SJSA1 (cell line): ENCODE measurements at regions not wholly inside any gene's neighbourhood (a gene's known extent, or its start where the extent isn't known, plus 50 kb on each side); places are given as distances from the start of the nearest gene placed in this dataset.

Experiments
- DNase-seq, 2 experiments: peaks; one replicate each; pipeline ENCODE4 v3.0.0-alpha.2; 2015 to 2020; ENCODE audit warnings: low spot score in 2 of 2, low read depth in 1 of 2
- H3K27ac ChIP-seq: fragments of 250-450 bp; sonication (Bioruptor Pico); 2 replicates; pipeline ENCODE4 v1.5.1; 2020; ENCODE audit warnings: mild to moderate bottlenecking, moderate library complexity
- H3K27me3 ChIP-seq: fragments of 250-450 bp; sonication (Bioruptor Pico); replicated peaks from 2 replicates; pipeline ENCODE4 v1.5.1; 2020; ENCODE audit warnings: mild to moderate bottlenecking, moderate library complexity
- H3K36me3 ChIP-seq: fragments of 250-450 bp; sonication (Bioruptor Pico); 2 replicates; pipeline ENCODE4 v1.5.1; 2020; ENCODE audit warnings: mild to moderate bottlenecking
- H3K4me1 ChIP-seq: fragments of 250-450 bp; sonication (Bioruptor Pico); replicated peaks from 2 replicates; pipeline ENCODE4 v1.6.1; 2021; ENCODE audit warnings: mild to moderate bottlenecking
- H3K4me3 ChIP-seq: fragments of 250-450 bp; sonication (Bioruptor Pico); 2 replicates; pipeline ENCODE4 v1.5.1; 2020; ENCODE audit warnings: mild to moderate bottlenecking
- H3K9me3 ChIP-seq: fragments of 250-450 bp; sonication (Bioruptor Pico); replicated peaks from 2 replicates; pipeline ENCODE4 v1.5.1; 2020; ENCODE audit warnings: mild to moderate bottlenecking

DNA sequence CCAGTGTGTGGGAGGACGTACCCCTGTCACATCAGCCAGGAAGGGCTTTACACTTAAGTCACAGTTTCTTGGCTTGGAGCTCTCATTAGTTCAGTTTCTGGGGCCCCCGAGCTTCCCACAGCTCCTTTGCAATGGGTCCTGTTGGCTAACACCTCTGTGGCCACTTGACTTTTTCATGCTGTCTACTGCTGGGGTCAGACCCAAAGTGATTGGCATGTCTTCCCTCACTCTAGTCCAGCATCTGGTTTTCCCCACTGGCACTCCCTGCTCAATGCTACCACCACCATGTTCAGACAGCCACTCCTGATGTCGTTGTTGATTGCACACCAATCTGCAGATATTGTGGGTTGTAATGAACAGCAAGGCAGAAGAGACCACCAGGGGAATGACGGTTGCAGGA, 379.0 kb downstream of the FOXO1 start:
- DNase-seq, result no peak
- no peaks in the 10 kb centered on the region for H3K4me1 ChIP-seq
- H3K9me3 ChIP-seq, result no peaks in the 10 kb centered on the region
- H3K27ac ChIP-seq, result no peak overlapping the region
- H3K27me3 ChIP-seq, result no peaks in the 10 kb centered on the region
- H3K4me3 ChIP-seq, result no peak overlapping the region
- H3K36me3 ChIP-seq, result no peaks in the 10 kb centered on the region

DNA sequence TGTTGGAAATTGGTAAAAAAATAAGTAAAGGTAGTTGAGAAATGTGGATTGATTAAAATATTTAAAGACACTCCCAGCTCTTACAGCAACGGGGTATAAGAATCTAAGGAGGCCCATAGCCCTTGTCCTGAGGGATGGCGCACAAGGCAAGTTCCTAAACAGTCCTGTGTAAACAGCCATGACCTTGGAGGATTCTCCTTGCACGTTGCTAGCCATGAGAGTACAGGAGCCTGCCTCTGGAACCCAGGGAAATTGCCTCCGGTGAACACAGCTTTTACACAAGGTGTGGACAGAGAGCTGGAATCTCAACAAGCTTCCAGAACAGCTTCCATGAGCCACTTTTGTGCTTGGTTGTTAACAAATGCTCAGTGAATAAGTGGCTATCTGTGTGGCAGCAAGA, 378.2 kb downstream of the FOXO1 start:
- Histone ChIP-seq H3K4me1 (no peaks in the 10 kb centered on the region), H3K27me3 (no peaks in the 10 kb centered on the region), H3K36me3 (no peaks in the 10 kb centered on the region), H3K4me3 (no peak overlapping the region), H3K27ac (no peak overlapping the region), H3K9me3 (no peaks in the 10 kb centered on the region)
- no peak for DNase-seq

DNA sequence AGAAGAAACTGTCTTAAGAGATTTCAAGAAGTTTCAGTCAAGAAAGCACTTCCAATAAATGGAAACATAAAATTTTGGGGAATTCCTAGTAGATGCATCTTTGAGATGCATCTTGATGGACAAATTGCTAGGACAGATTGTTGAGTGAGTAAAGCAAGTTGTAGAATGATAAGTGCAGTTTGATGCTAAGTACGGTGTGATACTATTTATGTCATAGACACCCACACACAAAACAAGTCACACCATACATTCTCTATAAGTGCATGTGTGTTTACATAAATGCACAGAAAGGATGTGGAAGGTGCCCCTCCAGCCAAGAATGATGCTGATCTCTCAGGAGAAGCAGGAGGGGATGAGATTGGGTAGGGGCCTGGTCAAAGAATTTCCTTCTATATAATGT, 375.7 kb downstream of the FOXO1 start:
- H3K9me3 ChIP-seq, result no peaks in the 10 kb centered on the region
- H3K36me3 ChIP-seq, result no peaks in the 10 kb centered on the region
- H3K4me3 ChIP-seq, result no peak overlapping the region
- DNase-seq, result no peak
- no peaks in the 10 kb centered on the region for H3K27me3 ChIP-seq
- no peaks in the 10 kb centered on the region for H3K4me1 ChIP-seq
- no peak overlapping the region for H3K27ac ChIP-seq

DNA sequence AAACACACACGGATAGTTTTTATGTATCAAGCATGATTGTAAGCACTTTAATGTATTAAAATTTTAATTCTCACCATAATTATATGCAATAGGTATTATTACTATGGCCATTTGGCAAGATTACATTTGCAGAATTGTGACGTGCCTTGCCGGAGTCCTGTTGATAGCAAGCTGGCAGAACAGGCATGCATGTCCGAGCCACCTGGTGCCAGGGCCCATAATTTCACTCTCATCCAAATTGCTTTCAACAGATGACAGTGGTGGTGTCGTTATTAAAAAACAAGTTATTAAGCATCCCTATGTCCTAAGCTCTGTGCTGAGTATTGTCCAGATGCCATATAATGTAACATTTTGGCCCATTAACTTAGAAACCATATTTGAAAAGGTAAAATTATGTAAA, 374.3 kb downstream of the FOXO1 start:
- Histone ChIP-seq H3K4me1 (no peaks in the 10 kb centered on the region), H3K9me3 (no peaks in the 10 kb centered on the region), H3K4me3 (no peak overlapping the region), H3K27me3 (no peaks in the 10 kb centered on the region), H3K36me3 (no peaks in the 10 kb centered on the region), H3K27ac (no peak overlapping the region)
- DNase-seq, result no peak

DNA sequence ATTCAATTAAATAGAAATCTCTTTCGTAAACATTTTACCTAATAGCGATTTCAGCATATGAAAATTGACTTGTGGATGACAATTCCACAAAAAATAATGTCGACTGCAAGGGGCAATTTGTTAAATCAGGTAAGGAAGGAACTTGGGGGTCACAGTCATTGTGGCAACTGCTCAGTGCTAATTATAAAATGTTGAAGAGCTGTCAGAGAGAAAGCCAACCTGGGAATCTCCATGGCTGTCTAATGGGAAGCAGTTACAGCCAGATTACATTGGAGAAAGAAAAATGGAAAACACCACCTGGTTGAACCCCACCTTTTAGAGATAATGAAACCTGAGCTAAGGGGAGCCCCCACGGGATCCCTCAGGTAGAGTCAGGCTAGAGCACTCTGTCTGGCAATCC, 373.9 kb downstream of the FOXO1 start:
- no peak for DNase-seq
- H3K4me3 ChIP-seq, result no peak overlapping the region
- no peak overlapping the region for H3K27ac ChIP-seq
- no peaks in the 10 kb centered on the region for H3K9me3 ChIP-seq
- H3K4me1 ChIP-seq, result no peaks in the 10 kb centered on the region
- H3K27me3 ChIP-seq, result no peaks in the 10 kb centered on the region
- no peaks in the 10 kb centered on the region for H3K36me3 ChIP-seq

DNA sequence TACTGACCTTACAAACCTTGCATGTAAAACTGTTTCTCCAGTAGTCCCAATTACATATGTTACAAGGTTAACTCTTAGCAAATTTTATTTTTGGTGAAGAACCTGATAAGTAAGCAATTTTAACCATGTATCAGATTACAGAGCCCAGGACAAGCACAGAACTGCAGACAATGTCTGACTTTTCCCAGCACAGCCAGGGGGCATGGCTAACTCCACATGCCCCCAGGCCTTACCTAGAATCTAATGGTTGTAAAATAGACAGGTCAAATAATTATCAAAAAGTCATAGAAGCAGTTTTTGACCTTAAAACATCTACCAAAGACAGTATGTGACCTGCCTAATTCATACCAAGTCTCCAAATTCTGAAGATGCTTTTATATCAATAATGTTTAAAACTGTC, 364.1 kb downstream of the FOXO1 start:
- Histone ChIP-seq H3K9me3 (peaks cover 4% of the 10 kb centered on the region; the same call in 1 of the 2 replicates), H3K4me3 (no peak overlapping the region), H3K27ac (no peak overlapping the region), H3K36me3 (no peaks in the 10 kb centered on the region), H3K27me3 (no peaks in the 10 kb centered on the region), H3K4me1 (no peaks in the 10 kb centered on the region)
- no peak for DNase-seq

DNA sequence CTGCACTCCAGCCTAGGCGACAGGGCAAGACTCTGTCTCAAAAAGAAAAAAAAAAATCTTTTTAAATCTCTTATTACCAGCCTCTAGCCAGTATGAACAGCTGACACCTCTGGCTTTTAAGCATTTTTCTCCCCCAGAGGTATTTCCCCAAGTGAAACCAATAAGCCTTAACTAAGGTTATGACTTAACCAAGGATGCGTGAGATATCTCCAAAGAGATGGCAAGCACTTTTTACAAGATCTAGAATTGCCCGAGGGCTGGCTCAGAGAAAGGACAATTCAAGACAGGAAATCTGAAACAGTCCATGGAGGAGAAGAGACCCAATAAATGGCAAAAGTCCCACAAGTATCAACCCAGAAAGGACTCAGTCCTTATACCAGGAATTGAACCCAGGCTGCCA, 362.1 kb downstream of the FOXO1 start:
- H3K9me3 ChIP-seq, result peaks cover 4% of the 10 kb centered on the region; the same call in 1 of the 2 replicates
- no peaks in the 10 kb centered on the region for H3K36me3 ChIP-seq
- no peaks in the 10 kb centered on the region for H3K4me1 ChIP-seq
- no peak overlapping the region for H3K27ac ChIP-seq
- H3K4me3 ChIP-seq, result no peak overlapping the region
- H3K27me3 ChIP-seq, result no peaks in the 10 kb centered on the region
- no peak for DNase-seq

DNA sequence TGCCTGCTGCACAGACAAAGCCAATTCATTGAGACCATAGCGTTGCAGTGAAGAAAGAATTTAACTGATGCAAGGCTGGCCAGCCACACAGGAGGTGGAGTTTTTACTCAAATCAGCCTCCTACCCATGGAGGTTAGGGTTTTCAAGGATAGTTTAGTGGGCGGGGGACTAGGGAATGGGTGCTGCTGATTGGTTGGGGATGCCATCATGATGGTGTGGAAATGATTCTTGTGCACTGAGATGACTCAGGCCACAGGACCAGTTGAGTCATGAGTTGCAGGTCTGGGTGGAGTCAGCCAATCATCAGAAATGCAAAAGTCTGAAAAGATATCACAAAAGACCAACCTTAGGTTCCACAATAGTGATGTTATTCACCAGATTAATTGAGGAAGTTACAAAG, 359.6 kb downstream of the FOXO1 start:
- H3K27ac ChIP-seq, result no peak overlapping the region
- peaks cover 4% of the 10 kb centered on the region; the same call in 1 of the 2 replicates for H3K9me3 ChIP-seq
- H3K4me1 ChIP-seq, result no peaks in the 10 kb centered on the region
- H3K27me3 ChIP-seq, result no peaks in the 10 kb centered on the region
- no peak for DNase-seq
- no peaks in the 10 kb centered on the region for H3K36me3 ChIP-seq
- H3K4me3 ChIP-seq, result no peak overlapping the region

DNA sequence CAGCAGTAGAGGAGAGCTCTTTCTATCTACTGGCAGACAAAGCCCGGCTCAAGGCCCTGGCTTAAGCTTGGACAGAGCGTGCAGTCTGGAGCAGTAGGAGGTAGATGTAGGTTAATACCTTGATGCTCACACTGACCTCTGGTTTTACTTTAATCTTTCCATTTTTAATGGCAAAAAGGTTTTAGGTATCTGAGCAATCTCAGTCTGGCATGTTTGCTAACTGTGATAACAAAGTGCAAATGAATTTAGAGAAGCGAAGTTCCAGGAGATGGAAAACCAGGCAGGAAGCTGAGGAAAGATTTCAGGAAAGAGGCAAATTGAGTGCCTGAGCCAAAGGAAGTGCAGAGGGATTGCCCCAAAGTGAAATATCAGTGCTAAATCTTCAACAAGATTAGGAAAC, 356.6 kb downstream of the FOXO1 start:
- Histone ChIP-seq H3K36me3 (no peaks in the 10 kb centered on the region), H3K27ac (no peak overlapping the region), H3K4me3 (no peak overlapping the region), H3K9me3 (peaks cover 4% of the 10 kb centered on the region; the same call in 1 of the 2 replicates), H3K27me3 (no peaks in the 10 kb centered on the region), H3K4me1 (no peaks in the 10 kb centered on the region)
- DNase-seq, result no peak

DNA sequence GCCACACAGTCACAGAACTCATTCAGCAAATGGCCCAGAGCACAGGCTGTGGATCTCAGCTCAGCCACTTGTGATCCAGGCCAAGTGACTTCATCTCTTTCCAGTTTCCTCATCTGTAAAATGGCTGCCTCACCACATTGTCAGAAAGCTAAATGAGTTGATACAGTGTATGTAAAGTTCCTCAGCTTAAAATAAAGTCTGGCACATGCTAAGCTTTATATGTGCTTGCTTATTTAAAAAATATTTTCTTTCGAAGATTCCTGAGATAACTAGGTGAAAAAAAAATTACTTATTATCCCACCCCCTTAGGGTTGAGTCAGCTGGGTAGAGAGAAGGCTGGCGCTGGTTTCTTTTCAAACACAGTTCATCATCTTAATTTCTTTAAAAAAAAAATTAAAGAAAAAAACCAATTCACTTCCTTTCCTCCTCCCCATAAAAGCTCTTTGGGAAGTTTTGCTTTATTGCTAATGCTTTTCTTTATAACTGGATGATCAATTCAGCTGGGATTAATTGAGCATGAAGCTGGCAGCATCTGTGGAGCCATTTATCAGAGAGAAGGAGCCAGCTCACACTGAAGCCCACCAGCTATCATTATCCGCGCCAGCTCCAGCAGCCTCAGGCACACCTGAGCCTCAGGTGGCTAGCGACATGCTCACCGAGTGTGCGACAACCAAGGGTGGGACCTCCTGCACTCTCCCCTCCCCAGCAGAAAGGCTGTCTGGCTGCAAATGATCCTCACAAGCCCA, 354.9 kb downstream of the FOXO1 start:
- no peak overlapping the region for H3K27ac ChIP-seq
- peaks cover 4% of the 10 kb centered on the region; the same call in 1 of the 2 replicates for H3K9me3 ChIP-seq
- no peaks in the 10 kb centered on the region for H3K4me1 ChIP-seq
- H3K27me3 ChIP-seq, result no peaks in the 10 kb centered on the region
- H3K4me3 ChIP-seq, result no peak overlapping the region
- no peaks in the 10 kb centered on the region for H3K36me3 ChIP-seq
- DNase-seq, result no peak

DNA sequence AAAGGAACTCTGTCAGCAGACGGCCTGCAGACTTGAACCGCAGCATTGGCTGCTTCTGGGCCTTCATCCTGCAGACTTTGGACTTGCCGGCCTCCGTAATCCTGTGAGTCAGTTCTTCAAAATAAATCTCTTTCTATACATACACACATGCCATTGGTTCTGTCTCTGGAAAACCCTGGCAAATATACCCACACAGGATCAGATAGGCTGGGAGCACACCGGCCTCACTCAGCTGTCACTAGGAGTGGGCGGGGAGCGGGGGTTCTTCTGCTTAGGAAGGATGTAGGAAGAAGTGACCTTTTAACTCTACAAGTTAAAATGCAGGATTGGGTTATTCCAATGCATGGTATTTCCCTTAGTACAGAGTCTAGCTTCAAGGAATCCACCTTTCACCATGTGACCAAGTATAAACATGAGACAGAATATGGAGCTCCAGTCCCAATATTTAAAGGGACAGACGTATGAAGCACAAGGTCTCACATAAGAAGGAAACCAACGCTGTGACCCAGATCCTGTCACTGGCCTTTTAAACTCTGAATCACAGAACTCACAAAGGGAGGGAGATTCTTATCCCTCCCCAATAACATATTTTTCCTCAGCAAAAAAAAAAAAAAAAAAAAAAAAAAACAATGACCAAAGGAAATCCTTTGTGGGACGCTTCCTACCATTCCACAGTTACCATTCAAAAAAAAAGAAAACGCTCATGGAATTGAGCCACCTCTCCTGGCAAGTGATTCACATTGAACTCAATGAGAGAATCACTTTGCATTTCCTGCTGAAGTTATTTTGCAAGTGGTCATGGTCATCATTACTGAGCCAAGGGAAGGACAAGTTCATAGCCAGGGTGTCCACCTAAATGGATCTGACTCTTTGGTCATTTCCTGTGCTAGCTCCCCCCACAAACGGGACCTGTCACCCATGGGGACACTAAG, 352.9 kb downstream of the FOXO1 start:
- H3K4me1 ChIP-seq, result no peaks in the 10 kb centered on the region
- no peak overlapping the region for H3K27ac ChIP-seq
- DNase-seq, result no peak
- no peaks in the 10 kb centered on the region for H3K9me3 ChIP-seq
- no peak overlapping the region for H3K4me3 ChIP-seq
- no peaks in the 10 kb centered on the region for H3K36me3 ChIP-seq
- no peaks in the 10 kb centered on the region for H3K27me3 ChIP-seq

DNA sequence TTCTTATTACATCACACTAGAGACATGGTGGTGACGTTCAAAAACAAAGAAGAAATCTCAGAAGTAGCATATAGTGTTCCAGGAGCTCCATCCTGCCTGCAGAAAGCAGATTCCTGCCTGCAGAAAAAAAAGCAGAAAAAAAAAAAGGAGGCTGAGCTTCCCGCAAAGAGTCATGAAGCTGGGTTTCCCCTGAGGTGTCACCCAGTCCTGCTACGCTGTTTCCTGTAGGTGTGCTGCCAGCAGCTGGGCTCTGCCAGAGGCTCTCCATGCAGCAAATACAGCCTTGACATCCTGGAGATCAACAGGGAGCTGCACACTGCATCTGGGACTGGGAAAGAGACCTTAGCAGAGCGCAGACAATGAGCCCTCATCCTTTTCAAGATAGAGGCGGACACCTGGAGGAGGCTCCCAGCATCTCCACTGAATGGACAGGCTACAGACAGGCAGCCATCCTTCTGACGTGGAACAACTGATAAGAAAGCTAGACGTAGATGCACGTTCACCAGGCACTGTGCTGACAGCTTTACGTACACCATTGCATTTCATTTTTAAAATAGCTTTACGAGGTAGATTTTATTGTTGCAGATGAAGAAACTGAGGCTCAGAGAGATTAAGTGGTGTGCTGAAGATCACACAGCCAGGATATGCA, 350.9 kb downstream of the FOXO1 start:
- Histone ChIP-seq H3K4me3 (no peak overlapping the region), H3K4me1 (no peaks in the 10 kb centered on the region), H3K27me3 (no peaks in the 10 kb centered on the region), H3K36me3 (no peaks in the 10 kb centered on the region), H3K27ac (no peak overlapping the region), H3K9me3 (no peaks in the 10 kb centered on the region)
- DNase-seq, result no peak

DNA sequence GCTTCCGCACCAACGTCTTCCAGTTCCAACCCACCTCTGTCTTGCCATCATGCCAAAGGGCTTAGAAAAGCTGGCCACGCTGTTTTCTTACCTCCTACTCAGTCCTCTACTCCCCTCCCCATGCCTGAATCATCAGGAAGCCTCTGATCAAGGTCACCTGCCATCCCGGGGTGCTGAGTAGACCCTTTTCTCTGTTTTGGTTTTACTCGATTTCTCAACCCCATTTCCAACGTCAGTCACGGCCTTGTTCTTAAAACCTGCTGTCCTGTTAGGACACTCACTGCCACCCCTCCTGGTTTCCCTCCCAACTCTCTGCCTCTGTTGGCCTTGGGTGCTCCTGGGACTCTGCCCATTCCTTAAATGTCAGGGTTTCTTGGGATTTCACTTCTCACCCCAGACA, 350.1 kb downstream of the FOXO1 start:
- H3K4me1 ChIP-seq, result no peaks in the 10 kb centered on the region
- DNase-seq, result no peak
- H3K27me3 ChIP-seq, result no peaks in the 10 kb centered on the region
- H3K27ac ChIP-seq, result no peak overlapping the region
- no peaks in the 10 kb centered on the region for H3K9me3 ChIP-seq
- H3K4me3 ChIP-seq, result no peak overlapping the region
- no peaks in the 10 kb centered on the region for H3K36me3 ChIP-seq

DNA sequence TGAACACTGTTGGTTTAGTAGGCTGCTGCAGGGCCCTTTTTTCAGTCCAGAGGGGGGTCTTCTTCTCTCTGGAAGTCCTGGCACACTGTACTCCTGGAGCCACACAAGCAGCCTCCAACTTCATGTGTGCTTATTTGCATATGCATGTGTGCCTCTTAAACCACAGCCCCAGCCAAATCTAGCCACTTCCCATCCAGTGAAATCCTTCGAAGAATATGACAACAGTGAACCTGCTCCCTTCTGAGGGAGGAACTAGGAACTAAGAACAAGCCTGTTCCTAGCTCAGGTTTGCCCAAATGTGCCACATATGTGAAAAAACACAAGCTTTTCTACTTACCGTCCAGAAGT, 348.5 kb downstream of the FOXO1 start:
- Histone ChIP-seq H3K9me3 (no peaks in the 10 kb centered on the region), H3K27ac (no peak overlapping the region), H3K4me3 (no peak overlapping the region), H3K36me3 (no peaks in the 10 kb centered on the region), H3K4me1 (no peaks in the 10 kb centered on the region), H3K27me3 (no peaks in the 10 kb centered on the region)
- no peak for DNase-seq
